Progenitor cell of endocrine pancreas (in vitro differentiated cells): ENCODE measurements at regions not wholly inside any gene's neighbourhood (a gene's known extent, or its start where the extent isn't known, plus 50 kb on each side); places are given as distances from the start of the nearest gene placed in this dataset.

Source experiments
- DNase-seq: peaks from one replicate; pipeline ENCODE4 v3.0.0; 2021; ENCODE audit warnings: low spot score; ENCODE audit not compliant: unreplicated experiment
- H3K27ac Mint-ChIP-seq: 2 replicates; pipeline ENCODE4 v1.8.0; 2021; ENCODE audit warnings: mild to moderate bottlenecking, moderate library complexity, mixed read lengths
- H3K27me3 Mint-ChIP-seq: 2 replicates; pipeline ENCODE4 v1.8.0; 2021; ENCODE audit warnings: mixed read lengths
- H3K36me3 Mint-ChIP-seq: 2 replicates; pipeline ENCODE4 v1.8.0; 2022; ENCODE audit warnings: mixed read lengths; ENCODE audit not compliant: insufficient read depth
- H3K4me1 Mint-ChIP-seq: 2 replicates; pipeline ENCODE4 v1.8.0; 2021; ENCODE audit warnings: low read depth, mixed read lengths
- H3K4me3 Mint-ChIP-seq: 2 replicates; pipeline ENCODE4 v1.8.0; 2021; ENCODE audit warnings: low read depth, mild to moderate bottlenecking, moderate library complexity, mixed read lengths
- H3K9me3 Mint-ChIP-seq: 2 replicates; pipeline ENCODE4 v1.8.0; 2021; ENCODE audit warnings: low read depth, mixed read lengths
- CTCF ChIP-seq: fragments of 200-600 bp; sonication (generic); IDR thresholded peaks from one replicate; pipeline ENCODE4 v1.5.0; 2021; ENCODE audit warnings: antibody characterized with exemption, mild to moderate bottlenecking; ENCODE audit not compliant: unreplicated experiment

- no peak for DNase-seq
- Mint-ChIP-seq H3K27me3 (no peaks in the 10 kb centered on the region), H3K9me3 (peaks cover 21% of the 10 kb centered on the region), H3K4me1 (no peaks in the 10 kb centered on the region), H3K4me3 (no peak overlapping the region), H3K36me3 (no peaks in the 10 kb centered on the region), H3K27ac (no peak overlapping the region)
- no peak for TF ChIP-seq CTCF
These were observed 67.5 kb downstream of the PRR32 start for GRCh38 chrX:126886997-126887396.

GRCh38 chrX:126900937-126901336 lies 81.4 kb downstream of the PRR32 start:
- Mint-ChIP-seq H3K27me3 (no peaks in the 10 kb centered on the region), H3K27ac (no peak overlapping the region), H3K36me3 (peaks cover 2% of the 10 kb centered on the region), H3K4me1 (no peaks in the 10 kb centered on the region), H3K9me3 (peaks cover 35% of the 10 kb centered on the region), H3K4me3 (no peak overlapping the region)
- TF ChIP-seq CTCF: no peak
- DNase-seq: no peak

- no peaks in the 10 kb centered on the region for H3K27me3 Mint-ChIP-seq
- no peak for TF ChIP-seq CTCF
- no peak for DNase-seq
- peaks cover 48% of the 10 kb centered on the region for H3K9me3 Mint-ChIP-seq
- no peak overlapping the region for H3K4me3 Mint-ChIP-seq
- H3K27ac Mint-ChIP-seq: no peak overlapping the region
- no peaks in the 10 kb centered on the region for H3K4me1 Mint-ChIP-seq
- H3K36me3 Mint-ChIP-seq: no peaks in the 10 kb centered on the region
These were observed 109.5 kb downstream of the PRR32 start for GRCh38 chrX:126929071-126929470.

- H3K36me3 Mint-ChIP-seq: no peaks in the 10 kb centered on the region
- H3K4me1 Mint-ChIP-seq: no peaks in the 10 kb centered on the region
- no peak overlapping the region for H3K4me3 Mint-ChIP-seq
- no peak for TF ChIP-seq CTCF
- no peaks in the 10 kb centered on the region for H3K27me3 Mint-ChIP-seq
- DNase-seq: no peak
- peaks cover 34% of the 10 kb centered on the region for H3K9me3 Mint-ChIP-seq
- no peak overlapping the region for H3K27ac Mint-ChIP-seq
These were observed 147.7 kb downstream of the PRR32 start for GRCh38 chrX:126967225-126967624.

- peaks cover 3% of the 10 kb centered on the region for H3K9me3 Mint-ChIP-seq
- H3K4me3 Mint-ChIP-seq: no peak overlapping the region
- no peak for DNase-seq
- no peaks in the 10 kb centered on the region for H3K27me3 Mint-ChIP-seq
- peaks cover 5% of the 10 kb centered on the region for H3K4me1 Mint-ChIP-seq
- H3K27ac Mint-ChIP-seq: no peak overlapping the region
- no peaks in the 10 kb centered on the region for H3K36me3 Mint-ChIP-seq
- no peak for TF ChIP-seq CTCF
These were observed 162.6 kb downstream of the PRR32 start for GRCh38 chrX:126982158-126982557.
